C4-2B (cell line): ENCODE measurements at regions not wholly inside any gene's neighbourhood (a gene's known extent, or its start where the extent isn't known, plus 50 kb on each side); places are given as distances from the start of the nearest gene placed in this dataset.

ENCODE experiments used
- CTCF ChIP-seq: fragments of 450-650 bp; conservative IDR thresholded peaks from 2 replicates; pipeline ENCODE4 v1.5.1; 2017; ENCODE audit warnings: mild to moderate bottlenecking
- ZFX ChIP-seq: fragments of 450-650 bp; IDR thresholded peaks from 2 replicates; pipeline ENCODE4 v1.6.1; 2017

- TF ChIP-seq ZFX: no peak
- TF ChIP-seq CTCF: no peak
Measured at GRCh38 chr5:101806410-101806809, 489.7 kb downstream of the SLCO4C1 start.
